HCT116 (cell line): ENCODE measurements at regions not wholly inside any gene's neighbourhood (a gene's known extent, or its start where the extent isn't known, plus 50 kb on each side); places are given as distances from the start of the nearest gene placed in this dataset.

ENCODE experiments used
- ATAC-seq: fragments of 200-7000 bp; cut with Tn5 transposase; 2 replicates; pipeline ENCODE4 v1.9.1; 2020; ENCODE audit warnings: mild to moderate bottlenecking, moderate library complexity
- BruUV-seq: library from RNA; stranded (reverse); fragments of 400-500 nt; replicated peaks from 2 replicates; lab custom pipeline; 2021; lab: Mats Ljungman, UMichigan
- CTCF ChIA-PET: fragments of 300-600 bp; sonication (Branson Sonifier 250); formaldehyde crosslinking; loops from one replicate; lab custom pipeline; 2021; ENCODE audit warnings: antibody characterized with exemption; lab: Charles Lee
- POLR2A ChIA-PET: fragments of 300-600, 350-600 bp; sonication (Branson Sonifier 250); formaldehyde crosslinking; loops from one replicate; lab custom pipeline; 2021; ENCODE audit warnings: antibody characterized with exemption; lab: Charles Lee
- RAD21 ChIA-PET, 2 experiments: fragments of 300-600 bp; sonication (Branson Sonifier 250); formaldehyde crosslinking; loops; one replicate each; lab custom pipeline; 2023; ENCODE audit warnings: low total read pairs in 2 of 2; ENCODE audit not compliant: uncharacterized antibody in 2 of 2, unreplicated experiment in 2 of 2, low non-redundant PET in 1 of 2; lab: Charles Lee
- DNase-seq: peaks from one replicate; pipeline ENCODE4 v3.0.0-alpha.2; 2010; ENCODE audit warnings: low read depth, low spot score
- H2AFZ ChIP-seq: fragments of 200-600 bp; shearing (Covaris generic), sonication (generic); 2 replicates; pipeline ENCODE4 v1.6.1; 2017; ENCODE audit warnings: low read depth, mixed run types, mixed read lengths, antibody characterized with exemption, low read length; ENCODE audit not compliant: poor library complexity, severe bottlenecking
- H3K27ac ChIP-seq: 2 replicates; pipeline ENCODE4 v1.5.1; 2012; ENCODE audit warnings: low read depth, low read length
- H3K27me3 ChIP-seq: fragments of 200-600 bp; sonication (generic); 2 replicates; pipeline ENCODE4 v1.6.1; 2016; ENCODE audit warnings: mixed run types, low read length, mixed read lengths; ENCODE audit not compliant: insufficient read depth
- H3K36me3 ChIP-seq, 2 experiments: fragments of 200-500 bp in 1 of 2; fragments of 200-600 bp in 1 of 2; sonication (Bioruptor generic) in 1 of 2; sonication (generic) in 1 of 2; 2 replicates each; pipeline versions ENCODE4 v1.5.1 to v1.6.1; 2014 to 2016; ENCODE audit warnings: low read length in 2 of 2, inconsistent platforms in 1 of 2, mixed read lengths in 1 of 2, mixed run types in 1 of 2; ENCODE audit not compliant: insufficient read depth in 2 of 2, control insufficient read depth in 1 of 2
- H3K4me1 ChIP-seq, 2 experiments: fragments of 200-600 bp in 1 of 2; sonication (generic) in 1 of 2; 2 replicates each; pipeline versions ENCODE4 v1.5.1 to v1.6.1; 2012 to 2017; ENCODE audit warnings: low read length in 2 of 2, inconsistent platforms in 1 of 2, mild to moderate bottlenecking in 1 of 2, mixed read lengths in 1 of 2, mixed run types in 1 of 2, moderate library complexity in 1 of 2; ENCODE audit not compliant: insufficient read depth in 2 of 2, control insufficient read depth in 1 of 2
- H3K4me2 ChIP-seq: fragments of 200-600 bp; sonication (generic); 2 replicates; pipeline ENCODE4 v1.6.1; 2017; ENCODE audit warnings: mixed run types, low read length, mixed read lengths
- H3K4me3 ChIP-seq, 2 experiments: fragments of 200-600 bp in 1 of 2; sonication (generic) in 1 of 2; replicated peaks in 1 of 2; 2 replicates each; pipeline ENCODE4 v1.5.1; 2011 to 2016; ENCODE audit warnings: low read length in 2 of 2, control low read depth in 1 of 2, low read depth in 1 of 2, mild to moderate bottlenecking in 1 of 2, mixed read lengths in 1 of 2, mixed run types in 1 of 2
- H3K79me2 ChIP-seq: fragments of 200-600 bp; sonication (generic); 2 replicates; pipeline ENCODE4 v1.6.1; 2017; ENCODE audit warnings: mild to moderate bottlenecking, mixed run types, low read length, moderate library complexity, mixed read lengths; ENCODE audit not compliant: insufficient read depth
- H3K9ac ChIP-seq: fragments of 200-600 bp; sonication (generic); 2 replicates; pipeline ENCODE4 v1.6.1; 2016; ENCODE audit warnings: low read length, mixed read lengths
- H3K9me2 ChIP-seq: fragments of 200-600 bp; sonication (generic), shearing (Covaris generic); 2 replicates; pipeline ENCODE4 v1.6.1; 2017; ENCODE audit warnings: mixed run types, mild to moderate bottlenecking, moderate library complexity; ENCODE audit not compliant: insufficient read depth
- H3K9me3 ChIP-seq, 2 experiments: fragments of 200-500 bp in 1 of 2; fragments of 200-600 bp in 1 of 2; sonication (Bioruptor generic) in 1 of 2; sonication (generic) in 1 of 2; 2 replicates each; pipeline ENCODE4 v1.6.1; 2014 to 2017; ENCODE audit warnings: low read length in 2 of 2, mixed read lengths in 2 of 2, inconsistent platforms in 1 of 2, low read depth in 1 of 2, mild to moderate bottlenecking in 1 of 2, mixed run types in 1 of 2, moderate library complexity in 1 of 2; ENCODE audit not compliant: control insufficient read depth in 1 of 2, insufficient read depth in 1 of 2
- H4K20me1 ChIP-seq: fragments of 200-600 bp; sonication (generic), shearing (Covaris generic); 2 replicates; pipeline ENCODE4 v1.6.1; 2017; ENCODE audit warnings: mixed run types, mild to moderate bottlenecking, moderate library complexity; ENCODE audit not compliant: insufficient read depth
- CEBPB ChIP-seq: IDR thresholded peaks from 2 replicates; pipeline ENCODE4 v1.6.1; 2012; ENCODE audit warnings: low read depth
- EGR1 ChIP-seq: IDR thresholded peaks from 2 replicates; pipeline ENCODE4 v1.6.1; 2012; ENCODE audit warnings: low read depth
- ELF1 ChIP-seq: IDR thresholded peaks from 2 replicates; pipeline ENCODE4 v1.6.1; 2012; ENCODE audit warnings: low read depth, borderline replicate concordance
- EZH2 ChIP-seq: fragments of 200-600 bp; sonication (generic); IDR thresholded peaks from 2 replicates; pipeline ENCODE4 v1.6.1; 2017; ENCODE audit warnings: antibody characterized with exemption, mixed run types
- FOSL1 ChIP-seq: IDR thresholded peaks from 2 replicates; pipeline ENCODE4 v1.6.1; 2012; ENCODE audit warnings: low read depth
- POLR2AphosphoS5 ChIP-seq: IDR thresholded peaks from 2 replicates; pipeline ENCODE4 v1.6.1; 2011; ENCODE audit warnings: mild to moderate bottlenecking, low read depth, low read length, moderate library complexity
- RAD21 ChIP-seq: IDR thresholded peaks from 2 replicates; pipeline ENCODE4 v1.6.1; 2012; ENCODE audit warnings: low read depth, mild to moderate bottlenecking
- SIN3A ChIP-seq: IDR thresholded peaks from 2 replicates; pipeline ENCODE4 v1.6.1; 2012; ENCODE audit warnings: low read depth
- ZBTB33 ChIP-seq: IDR thresholded peaks from 2 replicates; pipeline ENCODE4 v1.6.1; 2011; ENCODE audit warnings: mild to moderate bottlenecking, low read length, moderate library complexity; ENCODE audit not compliant: insufficient replicate concordance; ENCODE audit errors: extremely low read depth
- ZFX ChIP-seq: fragments of 450-650 bp; IDR thresholded peaks from 2 replicates; pipeline ENCODE4 v1.6.1; 2017
- ZNF274 ChIP-seq: fragments of 200-500 bp; sonication (Bioruptor generic); IDR thresholded peaks from 2 replicates; pipeline ENCODE4 v1.6.1; 2014; ENCODE audit warnings: mild to moderate bottlenecking, low read depth, low read length, inconsistent platforms
- intact Hi-C: fragments of 100-400 bp; cut with micrococcal nuclease; formaldehyde crosslinking; loops from 2 replicates; pipeline ENCODE4 v1.10.0; 2022
- TF ChIP-seq, protein P1 (sequence below), 3 experiments: fragments of 200-600 bp in 1 of 3; sonication (generic) in 1 of 3; IDR thresholded peaks in 2 of 3; conservative IDR thresholded peaks in 1 of 3; 2 replicates each; pipeline ENCODE4 v1.5.1; 2012 to 2017; ENCODE audit warnings: low read depth in 2 of 3, low read length in 2 of 3, antibody characterized with exemption in 1 of 3, borderline replicate concordance in 1 of 3, control low read depth in 1 of 3, mild to moderate bottlenecking in 1 of 3, mixed read lengths in 1 of 3, mixed run types in 1 of 3, moderate library complexity in 1 of 3; ENCODE audit not compliant: insufficient read depth in 1 of 3
- TF ChIP-seq, protein P2 (sequence below): IDR thresholded peaks from 2 replicates; pipeline ENCODE4 v1.6.1; 2012
- TF ChIP-seq, protein P3 (sequence below): IDR thresholded peaks from 2 replicates; pipeline ENCODE4 v1.6.1; 2012

GRCh38 chr5:90174236-90174635 lies 235.3 kb downstream of the CETN3 start:
- Histone ChIP-seq H4K20me1 (no peaks in the 10 kb centered on the region), H2AFZ (no peak overlapping the region), H3K27me3 (no peaks in the 10 kb centered on the region), H3K9me2 (no peaks in the 10 kb centered on the region), H3K27ac (no peak overlapping the region), H3K4me2 (no peak overlapping the region), H3K4me1 (no peaks in the 10 kb centered on the region), H3K9ac (no peak overlapping the region), H3K4me3 (no peak overlapping the region), H3K9me3 (no peaks in the 10 kb centered on the region)
- RAD21 ChIA-PET = no interaction called here
- ATAC-seq (no peak), DNase-seq (no peak)
- intact Hi-C loops = no loop called here
- CTCF ChIA-PET = no interaction called here
- no TSS peak for BruUV-seq
- TF ChIP-seq ZBTB33 = no peak
- TF ChIP-seq, protein P1, sequence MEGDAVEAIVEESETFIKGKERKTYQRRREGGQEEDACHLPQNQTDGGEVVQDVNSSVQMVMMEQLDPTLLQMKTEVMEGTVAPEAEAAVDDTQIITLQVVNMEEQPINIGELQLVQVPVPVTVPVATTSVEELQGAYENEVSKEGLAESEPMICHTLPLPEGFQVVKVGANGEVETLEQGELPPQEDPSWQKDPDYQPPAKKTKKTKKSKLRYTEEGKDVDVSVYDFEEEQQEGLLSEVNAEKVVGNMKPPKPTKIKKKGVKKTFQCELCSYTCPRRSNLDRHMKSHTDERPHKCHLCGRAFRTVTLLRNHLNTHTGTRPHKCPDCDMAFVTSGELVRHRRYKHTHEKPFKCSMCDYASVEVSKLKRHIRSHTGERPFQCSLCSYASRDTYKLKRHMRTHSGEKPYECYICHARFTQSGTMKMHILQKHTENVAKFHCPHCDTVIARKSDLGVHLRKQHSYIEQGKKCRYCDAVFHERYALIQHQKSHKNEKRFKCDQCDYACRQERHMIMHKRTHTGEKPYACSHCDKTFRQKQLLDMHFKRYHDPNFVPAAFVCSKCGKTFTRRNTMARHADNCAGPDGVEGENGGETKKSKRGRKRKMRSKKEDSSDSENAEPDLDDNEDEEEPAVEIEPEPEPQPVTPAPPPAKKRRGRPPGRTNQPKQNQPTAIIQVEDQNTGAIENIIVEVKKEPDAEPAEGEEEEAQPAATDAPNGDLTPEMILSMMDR (IDR thresholded peaks at IDR 0.05 in 2 of 3, conservative IDR thresholded peaks at IDR 0.05 in 1 of 3; ENCODE audit: borderline replicate concordance in 1 of 3, insufficient read depth in 1 of 3, low read depth in 2 of 3, low read length in 2 of 3) = no peak
- no peak for TF ChIP-seq RAD21
- TF ChIP-seq, protein P2, sequence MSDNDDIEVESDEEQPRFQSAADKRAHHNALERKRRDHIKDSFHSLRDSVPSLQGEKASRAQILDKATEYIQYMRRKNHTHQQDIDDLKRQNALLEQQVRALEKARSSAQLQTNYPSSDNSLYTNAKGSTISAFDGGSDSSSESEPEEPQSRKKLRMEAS = no peak
- no peak for TF ChIP-seq ZFX
- no peak for TF ChIP-seq SIN3A
- no peak for TF ChIP-seq ZNF274
- TF ChIP-seq, protein P3, sequence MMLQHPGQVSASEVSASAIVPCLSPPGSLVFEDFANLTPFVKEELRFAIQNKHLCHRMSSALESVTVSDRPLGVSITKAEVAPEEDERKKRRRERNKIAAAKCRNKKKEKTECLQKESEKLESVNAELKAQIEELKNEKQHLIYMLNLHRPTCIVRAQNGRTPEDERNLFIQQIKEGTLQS = no peak
- TF ChIP-seq CEBPB = no peak
- TF ChIP-seq ELF1 = no peak
- TF ChIP-seq EGR1 = no peak
- no peak for TF ChIP-seq FOSL1
- TF ChIP-seq EZH2 = no peak
- no peak for TF ChIP-seq POLR2AphosphoS5
- TF ChIP-seq, all 23 proteins: peak for 0
- POLR2A ChIA-PET = no interaction called here
- no peaks in the 10 kb centered on the region for H3K79me2 ChIP-seq
- no peaks in the 10 kb centered on the region for H3K36me3 ChIP-seq
